PFSK-1 (cell line): ENCODE measurements at regions not wholly inside any gene's neighbourhood (a gene's known extent, or its start where the extent isn't known, plus 50 kb on each side); places are given as distances from the start of the nearest gene placed in this dataset.

ENCODE experiments used
- FOXP2 ChIP-seq: optimal IDR thresholded peaks from 2 replicates; pipeline ENCODE3; 2011; ENCODE audit warnings: borderline replicate concordance, control low read depth, inconsistent platforms; ENCODE audit not compliant: insufficient read depth; ENCODE audit errors: extremely low read length, extremely low read depth
- POLR2AphosphoS5 ChIP-seq: IDR thresholded peaks from 2 replicates; pipeline ENCODE4 v1.6.1; 2012; ENCODE audit warnings: low read depth, mild to moderate bottlenecking, control low read depth, low read length, moderate library complexity
- SIN3A ChIP-seq: IDR thresholded peaks from 2 replicates; pipeline ENCODE4 v1.6.1; 2012; ENCODE audit warnings: mild to moderate bottlenecking, low read length, moderate library complexity, borderline replicate concordance; ENCODE audit not compliant: insufficient read depth
- TAF1 ChIP-seq: IDR thresholded peaks from 2 replicates; pipeline ENCODE4 v1.6.1; 2012; ENCODE audit warnings: low read length, control low read depth, borderline replicate concordance; ENCODE audit not compliant: insufficient read depth
- TF ChIP-seq, protein P1 (sequence below), 2 experiments: IDR thresholded peaks; 2 replicates each; pipeline versions ENCODE4 v1.6.1 to v1.8.0; 2011 to 2012; ENCODE audit warnings: low read depth in 2 of 2, low read length in 2 of 2, control low read depth in 1 of 2, inconsistent platforms in 1 of 2, mild to moderate bottlenecking in 1 of 2, moderate library complexity in 1 of 2; ENCODE audit not compliant: insufficient read depth in 1 of 2

DNA sequence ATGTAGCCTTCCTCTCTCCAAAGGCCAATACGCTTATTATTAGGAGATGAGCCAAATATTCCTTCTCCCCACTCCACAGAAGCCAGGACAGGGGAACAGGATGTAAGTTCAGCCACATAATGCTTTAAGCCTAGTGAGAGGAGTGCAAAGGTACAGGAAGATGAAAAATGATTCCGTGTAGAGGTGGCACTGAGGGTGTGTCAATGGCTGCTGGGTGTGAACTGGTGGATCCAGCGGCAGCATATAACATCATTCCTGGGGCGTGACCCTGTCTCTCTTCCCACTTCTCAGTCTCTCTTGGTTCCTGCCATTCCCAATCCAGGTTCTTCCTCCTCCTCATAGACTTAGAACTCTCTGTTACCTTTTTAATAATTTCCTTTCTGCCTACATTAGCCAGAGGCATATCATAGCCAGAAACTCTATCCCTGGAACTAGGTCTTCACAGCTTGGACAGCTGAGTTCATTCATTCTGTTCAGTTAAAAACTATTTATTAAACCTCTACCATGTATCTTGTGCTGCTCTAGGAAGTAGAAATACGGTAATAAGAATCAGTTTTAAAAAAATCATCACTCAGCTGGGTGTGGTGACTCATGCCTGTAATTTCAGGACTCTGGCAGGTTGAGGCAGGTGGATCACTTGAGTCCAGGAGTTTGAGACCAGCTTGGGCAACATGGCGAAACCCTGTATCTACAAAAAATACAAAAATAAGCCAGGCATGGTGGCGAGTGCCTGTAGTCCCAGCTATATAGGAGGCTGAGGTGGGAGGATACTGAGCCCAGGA is 58.0 kb upstream of the FAM20A start:
- no peak for TF ChIP-seq FOXP2
- TF ChIP-seq, protein P1, sequence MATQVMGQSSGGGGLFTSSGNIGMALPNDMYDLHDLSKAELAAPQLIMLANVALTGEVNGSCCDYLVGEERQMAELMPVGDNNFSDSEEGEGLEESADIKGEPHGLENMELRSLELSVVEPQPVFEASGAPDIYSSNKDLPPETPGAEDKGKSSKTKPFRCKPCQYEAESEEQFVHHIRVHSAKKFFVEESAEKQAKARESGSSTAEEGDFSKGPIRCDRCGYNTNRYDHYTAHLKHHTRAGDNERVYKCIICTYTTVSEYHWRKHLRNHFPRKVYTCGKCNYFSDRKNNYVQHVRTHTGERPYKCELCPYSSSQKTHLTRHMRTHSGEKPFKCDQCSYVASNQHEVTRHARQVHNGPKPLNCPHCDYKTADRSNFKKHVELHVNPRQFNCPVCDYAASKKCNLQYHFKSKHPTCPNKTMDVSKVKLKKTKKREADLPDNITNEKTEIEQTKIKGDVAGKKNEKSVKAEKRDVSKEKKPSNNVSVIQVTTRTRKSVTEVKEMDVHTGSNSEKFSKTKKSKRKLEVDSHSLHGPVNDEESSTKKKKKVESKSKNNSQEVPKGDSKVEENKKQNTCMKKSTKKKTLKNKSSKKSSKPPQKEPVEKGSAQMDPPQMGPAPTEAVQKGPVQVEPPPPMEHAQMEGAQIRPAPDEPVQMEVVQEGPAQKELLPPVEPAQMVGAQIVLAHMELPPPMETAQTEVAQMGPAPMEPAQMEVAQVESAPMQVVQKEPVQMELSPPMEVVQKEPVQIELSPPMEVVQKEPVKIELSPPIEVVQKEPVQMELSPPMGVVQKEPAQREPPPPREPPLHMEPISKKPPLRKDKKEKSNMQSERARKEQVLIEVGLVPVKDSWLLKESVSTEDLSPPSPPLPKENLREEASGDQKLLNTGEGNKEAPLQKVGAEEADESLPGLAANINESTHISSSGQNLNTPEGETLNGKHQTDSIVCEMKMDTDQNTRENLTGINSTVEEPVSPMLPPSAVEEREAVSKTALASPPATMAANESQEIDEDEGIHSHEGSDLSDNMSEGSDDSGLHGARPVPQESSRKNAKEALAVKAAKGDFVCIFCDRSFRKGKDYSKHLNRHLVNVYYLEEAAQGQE (IDR thresholded peaks at IDR 0.05; ENCODE audit: insufficient read depth in 1 of 2, low read depth in 2 of 2, low read length in 2 of 2): no peak
- no peak for TF ChIP-seq POLR2AphosphoS5
- no peak for TF ChIP-seq SIN3A
- no peak for TF ChIP-seq TAF1

DNA sequence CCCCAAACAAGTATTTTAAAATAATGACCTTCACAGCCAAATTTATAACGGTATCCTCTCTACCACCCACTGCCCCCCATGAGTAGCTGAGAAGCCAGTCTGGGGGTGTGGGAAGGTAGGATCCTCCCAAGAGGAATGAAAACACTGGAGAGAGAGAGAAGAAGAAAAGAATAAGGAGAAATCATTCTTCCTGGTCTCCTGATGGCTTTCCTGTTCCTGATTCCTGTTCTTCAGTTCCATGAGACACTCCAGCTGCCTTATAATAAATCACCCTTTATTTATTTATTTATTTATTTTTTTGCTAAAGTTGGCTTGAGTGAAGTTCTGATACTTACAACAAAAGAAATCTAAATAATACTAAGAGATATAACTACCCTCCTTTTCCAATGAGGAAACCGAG is 56.4 kb upstream of the FAM20A start:
- TF ChIP-seq SIN3A (no peak), TAF1 (no peak), POLR2AphosphoS5 (no peak), FOXP2 (no peak)
- TF ChIP-seq, protein P1 (IDR thresholded peaks at IDR 0.05; ENCODE audit: insufficient read depth in 1 of 2, low read depth in 2 of 2, low read length in 2 of 2): no peak

DNA sequence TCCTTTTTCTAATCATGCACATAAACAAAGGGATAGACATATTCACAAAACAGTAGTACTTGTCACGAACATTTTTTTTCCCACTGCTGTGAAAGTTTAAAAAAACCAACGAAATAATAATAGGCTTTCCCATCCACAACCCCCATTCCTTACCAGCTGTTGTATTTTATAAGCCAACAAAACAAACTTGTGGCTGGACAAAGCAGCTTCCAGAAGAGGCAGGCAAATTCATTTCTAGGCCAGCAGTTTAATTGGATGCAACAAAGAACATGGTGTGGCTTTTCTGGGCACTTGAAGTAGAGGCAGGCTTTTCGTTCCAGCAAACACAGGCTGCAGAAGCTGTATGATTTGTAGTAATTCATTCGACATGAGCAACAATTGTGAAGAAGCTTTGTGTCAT is 56.0 kb upstream of the FAM20A start:
- TF ChIP-seq POLR2AphosphoS5: no peak
- no peak for TF ChIP-seq FOXP2
- TF ChIP-seq, protein P1 (IDR thresholded peaks at IDR 0.05; ENCODE audit: insufficient read depth in 1 of 2, low read depth in 2 of 2, low read length in 2 of 2): no peak
- TF ChIP-seq SIN3A: no peak
- TF ChIP-seq TAF1: no peak

DNA sequence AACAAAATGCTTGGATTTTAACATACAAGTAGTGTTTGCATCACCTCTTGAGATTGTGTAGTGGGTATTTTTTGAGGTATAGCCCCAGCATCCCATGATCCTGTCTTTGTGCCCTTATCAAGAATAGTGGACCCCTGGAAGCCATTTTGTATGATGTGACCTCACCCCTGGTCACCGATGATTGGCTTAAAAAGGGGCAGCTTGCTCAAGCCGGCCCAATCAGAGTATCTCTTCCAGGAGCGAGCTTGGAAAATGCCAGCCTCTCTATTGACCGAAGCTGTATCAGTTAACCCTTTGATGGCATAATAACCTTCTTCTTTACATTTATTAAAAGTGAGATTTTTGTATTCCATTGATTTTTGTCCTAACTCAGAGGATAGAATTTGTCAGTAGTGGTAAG is 55.5 kb upstream of the FAM20A start:
- TF ChIP-seq SIN3A: no peak
- TF ChIP-seq POLR2AphosphoS5: no peak
- TF ChIP-seq, protein P1 (IDR thresholded peaks at IDR 0.05; ENCODE audit: insufficient read depth in 1 of 2, low read depth in 2 of 2, low read length in 2 of 2): no peak
- TF ChIP-seq TAF1: no peak
- TF ChIP-seq FOXP2: no peak
